Endothelial cell of umbilical vein (primary cell): ENCODE measurements at regions not wholly inside any gene's neighbourhood (a gene's known extent, or its start where the extent isn't known, plus 50 kb on each side); places are given as distances from the start of the nearest gene placed in this dataset.

Experiments used
- BruUV-seq: library from RNA; stranded (reverse); fragments of 400-500 nt; replicated peaks from 2 replicates; lab custom pipeline; 2021; lab: Mats Ljungman, UMichigan
- CTCF ChIA-PET: fragments of 300-600, 350-600 bp; sonication (Branson Sonifier 250); formaldehyde crosslinking; loops from one replicate; lab custom pipeline; 2021; ENCODE audit warnings: antibody characterized with exemption, inconsistent platforms; lab: Charles Lee
- POLR2A ChIA-PET: fragments of 300-600, 350-600 bp; sonication (Branson Sonifier 250); formaldehyde crosslinking; loops from one replicate; lab custom pipeline; 2021; ENCODE audit warnings: antibody characterized with exemption, inconsistent platforms; lab: Charles Lee
- DNase-seq: peaks from one replicate; pipeline ENCODE4 v3.0.0-alpha.2; 2011; ENCODE audit warnings: low read depth, low spot score
- FAIRE-seq: peaks from 2 replicates; lab custom pipeline; 2011; peaks lifted over from hg19 to GRCh38; lab: Jason Lieb, UNC
- H2AFZ ChIP-seq: 2 replicates; pipeline ENCODE4 v1.6.0; 2012; ENCODE audit warnings: low read depth, low read length, control low read depth, inconsistent platforms
- H3K27ac ChIP-seq: 2 replicates; pipeline ENCODE4 v1.5.1; 2011; ENCODE audit warnings: low read depth, mild to moderate bottlenecking, control low read depth, low read length, moderate library complexity; ENCODE audit not compliant: insufficient read depth
- H3K27me3 ChIP-seq, 2 experiments: 2 replicates each; pipeline versions ENCODE4 v1.6.0 to v1.6.1; 2011; ENCODE audit warnings: low read length in 2 of 2, mixed read lengths in 1 of 2; ENCODE audit not compliant: control insufficient read depth in 2 of 2, insufficient read depth in 2 of 2
- H3K36me3 ChIP-seq, 2 experiments: 2 replicates in 1 of 2; 3 replicates in 1 of 2; pipeline ENCODE4 v1.5.1; 2011; ENCODE audit warnings: low read length in 2 of 2, mild to moderate bottlenecking in 1 of 2, moderate library complexity in 1 of 2; ENCODE audit not compliant: control insufficient read depth in 2 of 2, insufficient read depth in 2 of 2; ENCODE audit errors: extremely low read depth in 1 of 2
- H3K4me1 ChIP-seq: 3 replicates; pipeline ENCODE4 v1.5.1; 2011; ENCODE audit warnings: mild to moderate bottlenecking, low read length; ENCODE audit not compliant: control insufficient read depth, insufficient read depth; ENCODE audit errors: extremely low read depth
- H3K4me2 ChIP-seq: 2 replicates; pipeline ENCODE4 v1.6.1; 2011; ENCODE audit warnings: low read length, control low read depth, mixed read lengths; ENCODE audit not compliant: insufficient read depth
- H3K4me3 ChIP-seq, 3 experiments: fragments of 200-600 bp in 1 of 3; sonication (generic), shearing (Covaris generic) in 1 of 3; replicated peaks in 1 of 3; 2 replicates each; pipeline ENCODE4 v1.5.1; 2011 to 2016; ENCODE audit warnings: control low read depth in 3 of 3, low read length in 3 of 3, mild to moderate bottlenecking in 2 of 3, inconsistent platforms in 1 of 3, low read depth in 1 of 3, moderate library complexity in 1 of 3; ENCODE audit not compliant: insufficient read depth in 1 of 3
- H3K79me2 ChIP-seq: 2 replicates; pipeline ENCODE4 v1.6.0; 2012; ENCODE audit warnings: low read length, inconsistent platforms; ENCODE audit not compliant: control insufficient read depth, insufficient read depth
- H3K9ac ChIP-seq: replicated peaks from 2 replicates; pipeline ENCODE3; 2011; ENCODE audit warnings: low read length, control low read depth; ENCODE audit not compliant: insufficient read depth; ENCODE audit errors: extremely low read depth
- H3K9me1 ChIP-seq: replicated peaks from 3 replicates; pipeline ENCODE4 v1.6.0; 2011; ENCODE audit warnings: mild to moderate bottlenecking, low read length; ENCODE audit not compliant: control insufficient read depth, insufficient read depth; ENCODE audit errors: extremely low read depth
- H3K9me3 ChIP-seq: replicated peaks from 2 replicates; pipeline ENCODE4 v1.5.1; 2012; ENCODE audit warnings: low read length, inconsistent platforms; ENCODE audit not compliant: control insufficient read depth, insufficient read depth
- H4K20me1 ChIP-seq: replicated peaks from 2 replicates; pipeline ENCODE3; 2011; ENCODE audit warnings: mild to moderate bottlenecking, low read length; ENCODE audit not compliant: control insufficient read depth, insufficient read depth; ENCODE audit errors: extremely low read depth
- EZH2 ChIP-seq: IDR thresholded peaks from 2 replicates; pipeline ENCODE4 v1.6.1; 2012; ENCODE audit warnings: borderline replicate concordance, low read depth, mild to moderate bottlenecking, moderate library complexity, low read length, inconsistent platforms; ENCODE audit not compliant: severe bottlenecking
- FOS ChIP-seq: IDR thresholded peaks from 2 replicates; pipeline ENCODE4 v1.6.1; 2011; ENCODE audit warnings: mild to moderate bottlenecking, low read length, moderate library complexity, borderline replicate concordance; ENCODE audit not compliant: insufficient read depth
- GATA2 ChIP-seq: IDR thresholded peaks from 2 replicates; pipeline ENCODE4 v1.7.0; 2011; ENCODE audit warnings: low read depth, mild to moderate bottlenecking, moderate library complexity, mixed read lengths, low read length; ENCODE audit not compliant: insufficient read length, insufficient read depth
- JUN ChIP-seq: IDR thresholded peaks from 2 replicates; pipeline ENCODE4 v1.6.1; 2011; ENCODE audit warnings: borderline replicate concordance, low read depth; ENCODE audit not compliant: insufficient read length, insufficient read depth
- MYC ChIP-seq: IDR thresholded peaks from one replicate; pipeline ENCODE4 v1.6.1; 2011; ENCODE audit warnings: mild to moderate bottlenecking, low read depth, low read length
- POLR2A ChIP-seq: IDR thresholded peaks from 2 replicates; pipeline ENCODE4 v1.6.1; 2012; ENCODE audit warnings: low read depth, mild to moderate bottlenecking, control low read depth, low read length
- POLR2AphosphoS5 ChIP-seq: IDR thresholded peaks from 2 replicates; pipeline ENCODE4 v1.6.1; 2012; ENCODE audit warnings: low read depth, mild to moderate bottlenecking, control low read depth, low read length, moderate library complexity; ENCODE audit not compliant: insufficient read depth
- dilution Hi-C: fragments of 300-500 bp; cut with MboI; formaldehyde crosslinking; loops from one replicate; pipeline ENCODE4 v1.15.0; 2019; ENCODE audit warnings: low sequenced_read_pairs; ENCODE audit not compliant: extremely low pct_ligation_motif_present
- intact Hi-C: fragments of 100-400 bp; cut with micrococcal nuclease; formaldehyde crosslinking; loops from one replicate; pipeline ENCODE4 v1.10.0; 2022
- TF ChIP-seq, protein P1 (sequence below), 2 donors: IDR thresholded peaks; 1 replicate in 1 of 2; 2 replicates in 1 of 2; pipeline ENCODE4 v1.5.1; 2011; ENCODE audit warnings: low read length in 2 of 2, mild to moderate bottlenecking in 2 of 2, moderate library complexity in 2 of 2, control low read depth in 1 of 2, inconsistent platforms in 1 of 2, low read depth in 1 of 2; ENCODE audit not compliant: insufficient read depth in 1 of 2; ENCODE audit errors: extremely low read depth in 1 of 2
- TF ChIP-seq, protein P2 (sequence below): IDR thresholded peaks from 2 replicates; pipeline ENCODE4 v1.6.1; 2011; ENCODE audit not compliant: insufficient read depth, insufficient read length

DNA sequence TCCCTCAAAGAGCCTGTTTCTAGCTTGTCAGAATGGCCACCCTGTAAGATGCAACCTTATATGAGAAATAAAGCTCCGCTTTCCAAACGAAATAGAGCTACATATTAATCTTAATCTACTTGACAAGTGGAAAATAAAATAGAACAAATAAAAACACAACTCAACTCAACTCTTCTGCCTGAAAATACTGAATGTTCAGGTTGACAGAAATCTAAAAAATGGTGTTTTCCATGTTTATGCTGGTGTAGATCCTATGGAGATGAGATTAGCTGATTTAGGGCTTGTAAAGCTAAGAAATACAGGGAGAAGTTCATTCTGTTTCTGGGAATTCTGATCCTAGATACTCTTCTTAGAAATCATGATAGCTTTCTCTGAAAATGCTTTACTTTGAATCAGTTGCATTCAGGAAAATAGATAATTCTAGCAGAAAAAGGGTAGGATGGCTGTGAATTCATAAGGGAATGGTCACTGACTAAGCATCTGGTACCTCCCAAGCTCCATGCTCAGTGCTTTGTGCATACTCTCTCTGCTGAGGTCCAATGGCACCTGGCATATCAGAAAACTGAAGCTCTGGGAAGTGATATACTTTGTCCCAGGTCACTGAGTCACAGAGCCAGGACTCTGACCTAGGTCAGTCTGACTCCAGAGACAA is 89.2 kb upstream of the EXOC1L start:
- TF ChIP-seq FOS (no peak), JUN (no peak), MYC (no peak), GATA2 (no peak), EZH2 (no peak), POLR2AphosphoS5 (no peak), POLR2A (no peak)
- TF ChIP-seq, protein P1, sequence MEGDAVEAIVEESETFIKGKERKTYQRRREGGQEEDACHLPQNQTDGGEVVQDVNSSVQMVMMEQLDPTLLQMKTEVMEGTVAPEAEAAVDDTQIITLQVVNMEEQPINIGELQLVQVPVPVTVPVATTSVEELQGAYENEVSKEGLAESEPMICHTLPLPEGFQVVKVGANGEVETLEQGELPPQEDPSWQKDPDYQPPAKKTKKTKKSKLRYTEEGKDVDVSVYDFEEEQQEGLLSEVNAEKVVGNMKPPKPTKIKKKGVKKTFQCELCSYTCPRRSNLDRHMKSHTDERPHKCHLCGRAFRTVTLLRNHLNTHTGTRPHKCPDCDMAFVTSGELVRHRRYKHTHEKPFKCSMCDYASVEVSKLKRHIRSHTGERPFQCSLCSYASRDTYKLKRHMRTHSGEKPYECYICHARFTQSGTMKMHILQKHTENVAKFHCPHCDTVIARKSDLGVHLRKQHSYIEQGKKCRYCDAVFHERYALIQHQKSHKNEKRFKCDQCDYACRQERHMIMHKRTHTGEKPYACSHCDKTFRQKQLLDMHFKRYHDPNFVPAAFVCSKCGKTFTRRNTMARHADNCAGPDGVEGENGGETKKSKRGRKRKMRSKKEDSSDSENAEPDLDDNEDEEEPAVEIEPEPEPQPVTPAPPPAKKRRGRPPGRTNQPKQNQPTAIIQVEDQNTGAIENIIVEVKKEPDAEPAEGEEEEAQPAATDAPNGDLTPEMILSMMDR (IDR thresholded peaks at IDR 0.05; ENCODE audit: extremely low read depth in 1 of 2, insufficient read depth in 1 of 2, low read depth in 1 of 2, low read length in 2 of 2) = no peak
- TF ChIP-seq, protein P2, sequence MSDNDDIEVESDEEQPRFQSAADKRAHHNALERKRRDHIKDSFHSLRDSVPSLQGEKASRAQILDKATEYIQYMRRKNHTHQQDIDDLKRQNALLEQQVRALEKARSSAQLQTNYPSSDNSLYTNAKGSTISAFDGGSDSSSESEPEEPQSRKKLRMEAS = no peak
- POLR2A ChIA-PET = no interaction called here
- intact Hi-C loops (no loop called here), dilution Hi-C loops (no loop called here)
- H4K20me1 ChIP-seq = no peaks in the 10 kb centered on the region
- no peak overlapping the region for H2AFZ ChIP-seq
- no peaks in the 10 kb centered on the region for H3K9me3 ChIP-seq
- no peak overlapping the region for H3K4me3 ChIP-seq
- CTCF ChIA-PET = interaction anchor here (1.0 kb wide), 1 partner anchor 8 kb away, joined by 3 read pairs; no protein-coding TSS in a partner anchor
- no peaks in the 10 kb centered on the region for H3K9me1 ChIP-seq
- H3K4me1 ChIP-seq = no peaks in the 10 kb centered on the region
- H3K27ac ChIP-seq = no peak overlapping the region
- BruUV-seq = no TSS peak
- no peak for FAIRE-seq
- DNase-seq = no peak
- no peak overlapping the region for H3K9ac ChIP-seq
- no peaks in the 10 kb centered on the region for H3K36me3 ChIP-seq
- no peak overlapping the region for H3K4me2 ChIP-seq
- H3K27me3 ChIP-seq = peaks cover 0 to 5% of the 10 kb centered on the region in 2 experiments
- no peaks in the 10 kb centered on the region for H3K79me2 ChIP-seq
